ENCODE measurements at regions not wholly inside any gene's neighbourhood (a gene's known extent, or its start where the extent isn't known, plus 50 kb on each side); places are given as distances from the start of the nearest gene placed in this dataset.

DNA sequence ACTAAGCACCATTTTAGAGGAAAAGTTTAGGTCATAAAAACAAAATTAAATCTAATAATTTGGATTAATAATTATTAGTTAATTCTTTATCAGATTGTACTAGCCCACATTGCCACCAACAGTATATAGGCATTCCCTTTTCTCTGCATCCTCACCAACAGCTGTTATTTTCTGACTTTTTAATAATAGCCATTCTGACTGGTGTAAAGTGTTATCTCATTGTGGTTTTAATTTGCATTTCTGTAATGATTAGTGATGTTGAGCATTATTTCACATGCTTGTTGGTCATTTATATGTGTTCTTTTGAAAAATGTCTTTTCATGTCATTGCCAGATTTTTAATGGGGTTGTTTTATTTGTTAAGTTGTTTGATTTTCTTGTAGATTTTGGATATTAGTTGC lies 319.1 kb upstream of the SYNCRIP start:
- H3K27ac ChIP-seq (ENCODE audit: low read depth, low read length) = no peak overlapping the region
- no peak overlapping the region for H3K4me3 Mint-ChIP-seq
- no peak for DNase-seq
- no peaks in the 10 kb centered on the region for H3K27me3 ChIP-seq (ENCODE audit: control insufficient read depth in 2 of 2, insufficient read depth in 2 of 2, low read length in 2 of 2)
- no peak overlapping the region for H3K27ac Mint-ChIP-seq
- H3K36me3 ChIP-seq (ENCODE audit: control insufficient read depth in 2 of 3, insufficient read depth in 3 of 3, low read length in 3 of 3) = no peaks in the 10 kb centered on the region
- peaks cover 0 to 4% (median 0%) of the 10 kb centered on the region in 5 donors for H3K36me3 Mint-ChIP-seq
- H3K9me3 ChIP-seq (ENCODE audit: control insufficient read depth in 2 of 3, low read length in 3 of 3) = peaks cover 0 to 4% (median 0%) of the 10 kb centered on the region in 3 experiments
- ChIA-PET CTCF (no interaction called here), POLR2A (no interaction called here)
- intact Hi-C loops (cut with micrococcal nuclease) = no loop called here
- no peaks in the 10 kb centered on the region for H3K4me1 ChIP-seq (ENCODE audit: control insufficient read depth in 2 of 2, insufficient read depth in 2 of 2, low read length in 2 of 2)
- no peak for ATAC-seq
- peaks cover 0 to 17% (median 0%) of the 10 kb centered on the region in 5 donors for H3K27me3 Mint-ChIP-seq
- no peak overlapping the region for H3K4me3 ChIP-seq (ENCODE audit: low read length)
- H3K9me3 Mint-ChIP-seq = peaks cover 0 to 12% (median 5%) of the 10 kb centered on the region in 11 donors
- H3K4me1 Mint-ChIP-seq = no peaks in the 10 kb centered on the region

DNA sequence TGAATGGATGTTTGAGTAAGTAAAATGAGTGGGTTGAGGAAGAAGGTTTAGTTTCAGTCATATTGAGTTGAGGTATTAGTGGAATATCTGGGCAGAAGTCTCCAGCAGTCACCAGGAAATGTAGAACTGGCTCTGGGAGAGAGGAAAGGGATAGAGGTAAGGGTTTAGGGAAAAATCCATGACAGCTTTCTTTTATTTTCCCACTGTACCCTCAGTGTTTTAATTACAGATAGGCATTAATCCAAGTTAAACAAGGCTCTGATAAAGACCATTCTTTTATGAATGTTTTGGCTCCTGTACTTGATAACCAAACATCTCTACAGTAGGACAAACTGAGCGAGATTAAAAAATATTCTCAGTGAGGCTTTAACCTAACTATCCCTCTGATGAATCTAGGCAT lies 318.4 kb upstream of the SYNCRIP start:
- H3K4me1 ChIP-seq (ENCODE audit: control insufficient read depth in 2 of 2, insufficient read depth in 2 of 2, low read length in 2 of 2) = no peaks in the 10 kb centered on the region
- Mint-ChIP-seq H3K9me3 (peaks cover under 1 to 12% (median 5%) of the 10 kb centered on the region in 11 donors), H3K27ac (no peak overlapping the region), H3K4me1 (no peaks in the 10 kb centered on the region), H3K4me3 (no peak overlapping the region), H3K36me3 (peaks cover 0 to 4% (median 0%) of the 10 kb centered on the region in 5 donors), H3K27me3 (peaks cover 0 to 17% (median 0%) of the 10 kb centered on the region in 5 donors)
- CTCF ChIA-PET = no interaction called here
- peaks cover 0 to 4% (median 0%) of the 10 kb centered on the region in 3 experiments for H3K9me3 ChIP-seq (ENCODE audit: control insufficient read depth in 2 of 3, low read length in 3 of 3)
- DNase-seq = no peak
- no peak overlapping the region for H3K27ac ChIP-seq (ENCODE audit: low read depth, low read length)
- POLR2A ChIA-PET = no interaction called here
- no peaks in the 10 kb centered on the region for H3K36me3 ChIP-seq (ENCODE audit: control insufficient read depth in 2 of 3, insufficient read depth in 3 of 3, low read length in 3 of 3)
- intact Hi-C loops (cut with micrococcal nuclease) = no loop called here
- no peak overlapping the region for H3K4me3 ChIP-seq (ENCODE audit: low read length)
- H3K27me3 ChIP-seq (ENCODE audit: control insufficient read depth in 2 of 2, insufficient read depth in 2 of 2, low read length in 2 of 2) = no peaks in the 10 kb centered on the region
- ATAC-seq = no peak

DNA sequence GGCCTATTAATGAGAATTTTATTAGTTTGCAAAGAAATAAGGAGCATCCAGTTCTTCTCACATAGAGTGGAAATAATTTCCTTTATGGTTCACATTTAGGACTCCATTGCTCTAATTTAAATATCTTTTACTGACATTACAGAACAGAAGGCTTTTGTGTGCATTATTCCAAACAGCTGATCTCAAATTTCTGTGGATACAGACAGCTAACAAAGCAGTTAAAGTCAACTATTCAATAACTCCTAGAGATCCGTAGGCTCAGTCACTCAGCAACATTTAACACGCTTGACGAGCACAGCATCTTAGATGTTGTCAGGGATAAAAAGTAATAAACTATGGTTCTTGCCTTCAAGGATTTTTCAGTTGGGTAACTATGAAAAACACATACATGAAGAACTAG lies 305.8 kb upstream of the SYNCRIP start:
- Mint-ChIP-seq H3K4me3 (no peak overlapping the region), H3K9me3 (peaks cover 0 to 19% (median 12%) of the 10 kb centered on the region in 11 donors), H3K27ac (no peak overlapping the region), H3K4me1 (no peaks in the 10 kb centered on the region), H3K36me3 (peaks cover 0 to 3% (median 0%) of the 10 kb centered on the region in 5 donors), H3K27me3 (peaks cover 0 to 8% (median 0%) of the 10 kb centered on the region in 5 donors)
- DNase-seq = no peak
- Histone ChIP-seq H3K36me3 (ENCODE audit: control insufficient read depth in 2 of 3, insufficient read depth in 3 of 3, low read length in 3 of 3) (no peaks in the 10 kb centered on the region), H3K27ac (ENCODE audit: low read depth, low read length) (no peak overlapping the region), H3K4me1 (ENCODE audit: control insufficient read depth in 2 of 2, insufficient read depth in 2 of 2, low read length in 2 of 2) (no peaks in the 10 kb centered on the region), H3K4me3 (ENCODE audit: low read length) (no peak overlapping the region), H3K9me3 (ENCODE audit: control insufficient read depth in 2 of 3, low read length in 3 of 3) (no peaks in the 10 kb centered on the region), H3K27me3 (ENCODE audit: control insufficient read depth in 2 of 2, insufficient read depth in 2 of 2, low read length in 2 of 2) (no peaks in the 10 kb centered on the region)
- ATAC-seq = no peak
- CTCF ChIA-PET = no interaction called here
- POLR2A ChIA-PET = no interaction called here
- intact Hi-C loops (cut with micrococcal nuclease) = no loop called here

DNA sequence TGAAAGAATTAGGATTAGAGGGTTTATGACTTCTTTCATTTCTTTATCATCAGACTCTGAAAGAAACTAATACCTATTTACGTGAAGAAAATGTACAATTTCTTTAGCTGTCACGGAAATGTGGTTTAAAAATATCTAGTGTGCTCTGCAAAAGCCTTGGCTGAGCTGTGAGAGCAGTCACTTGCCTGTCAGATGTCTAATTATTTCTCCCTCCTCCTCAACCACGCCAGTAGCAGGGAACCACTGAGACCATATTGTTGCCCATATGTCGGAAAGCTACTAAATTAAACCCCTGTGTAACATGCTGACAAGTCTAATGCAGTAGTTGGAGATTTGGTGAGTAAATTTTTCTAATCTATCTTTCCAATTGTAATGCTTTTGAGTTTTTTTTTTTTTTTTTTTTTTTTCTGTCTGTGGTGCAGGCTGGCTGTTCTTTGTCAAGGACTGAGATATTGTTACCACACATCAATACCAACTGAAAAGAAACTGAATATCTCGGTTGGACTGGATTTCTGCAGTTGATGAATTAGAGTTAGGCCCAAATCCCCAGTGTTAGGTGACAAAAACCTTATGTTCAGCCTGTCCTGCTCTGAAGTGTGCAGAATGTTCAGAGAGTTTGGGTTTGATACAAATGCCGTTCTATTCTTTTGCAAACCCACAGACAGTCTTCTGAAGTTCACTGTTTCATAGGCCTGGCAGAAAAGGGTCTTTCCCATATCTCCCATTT lies 302.9 kb upstream of the SYNCRIP start:
- Histone ChIP-seq H3K36me3 (ENCODE audit: control insufficient read depth in 2 of 3, insufficient read depth in 3 of 3, low read length in 3 of 3) (no peaks in the 10 kb centered on the region), H3K27ac (ENCODE audit: low read depth, low read length) (no peak overlapping the region), H3K4me1 (ENCODE audit: control insufficient read depth in 2 of 2, insufficient read depth in 2 of 2, low read length in 2 of 2) (no peaks in the 10 kb centered on the region), H3K4me3 (ENCODE audit: low read length) (no peak overlapping the region), H3K9me3 (ENCODE audit: control insufficient read depth in 2 of 3, low read length in 3 of 3) (no peaks in the 10 kb centered on the region), H3K27me3 (ENCODE audit: control insufficient read depth in 2 of 2, insufficient read depth in 2 of 2, low read length in 2 of 2) (no peaks in the 10 kb centered on the region)
- H3K4me1 Mint-ChIP-seq = no peaks in the 10 kb centered on the region
- ChIA-PET POLR2A (no interaction called here), CTCF (no interaction called here)
- no peaks in the 10 kb centered on the region for H3K36me3 Mint-ChIP-seq
- H3K27ac Mint-ChIP-seq = no peak overlapping the region
- intact Hi-C loops (cut with micrococcal nuclease) = no loop called here
- H3K9me3 Mint-ChIP-seq = peaks cover 0 to 12% (median 5%) of the 10 kb centered on the region in 11 donors
- peaks cover 0 to 8% (median 0%) of the 10 kb centered on the region in 5 donors for H3K27me3 Mint-ChIP-seq
- no peak overlapping the region for H3K4me3 Mint-ChIP-seq
- ATAC-seq = no peak
- no peak for DNase-seq

DNA sequence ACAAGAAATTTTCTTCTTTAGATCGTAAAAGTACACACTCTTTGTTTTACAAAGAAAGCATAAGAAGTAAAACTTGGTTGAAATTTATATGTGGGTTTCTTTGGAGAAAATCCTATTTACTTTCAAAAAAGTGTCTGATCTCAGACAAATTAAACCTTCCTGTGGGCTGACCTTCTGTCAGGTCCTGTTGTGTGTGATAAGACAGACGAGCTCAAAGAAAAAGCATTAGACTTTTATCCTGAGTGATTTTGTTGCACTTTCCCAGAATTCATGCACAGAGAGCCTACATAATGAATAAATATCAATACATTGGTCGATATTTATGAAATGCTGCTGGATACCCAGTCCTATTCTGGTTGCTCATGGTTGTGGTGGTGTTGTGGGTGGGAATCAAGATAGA lies 302.1 kb upstream of the SYNCRIP start:
- Histone ChIP-seq H3K27ac (ENCODE audit: low read depth, low read length) (no peak overlapping the region), H3K9me3 (ENCODE audit: control insufficient read depth in 2 of 3, low read length in 3 of 3) (no peaks in the 10 kb centered on the region), H3K4me1 (ENCODE audit: control insufficient read depth in 2 of 2, insufficient read depth in 2 of 2, low read length in 2 of 2) (no peaks in the 10 kb centered on the region), H3K4me3 (ENCODE audit: low read length) (no peak overlapping the region), H3K27me3 (ENCODE audit: control insufficient read depth in 2 of 2, insufficient read depth in 2 of 2, low read length in 2 of 2) (no peaks in the 10 kb centered on the region), H3K36me3 (ENCODE audit: control insufficient read depth in 2 of 3, insufficient read depth in 3 of 3, low read length in 3 of 3) (no peaks in the 10 kb centered on the region)
- intact Hi-C loops (cut with micrococcal nuclease) = no loop called here
- CTCF ChIA-PET = no interaction called here
- Mint-ChIP-seq H3K36me3 (no peaks in the 10 kb centered on the region), H3K4me1 (no peaks in the 10 kb centered on the region), H3K27ac (no peak overlapping the region), H3K4me3 (no peak overlapping the region), H3K27me3 (peaks cover 0 to 8% (median 0%) of the 10 kb centered on the region in 5 donors), H3K9me3 (peaks cover 0 to 8% (median 0%) of the 10 kb centered on the region in 11 donors)
- no peak for DNase-seq
- ATAC-seq = no peak
- POLR2A ChIA-PET = no interaction called here

DNA sequence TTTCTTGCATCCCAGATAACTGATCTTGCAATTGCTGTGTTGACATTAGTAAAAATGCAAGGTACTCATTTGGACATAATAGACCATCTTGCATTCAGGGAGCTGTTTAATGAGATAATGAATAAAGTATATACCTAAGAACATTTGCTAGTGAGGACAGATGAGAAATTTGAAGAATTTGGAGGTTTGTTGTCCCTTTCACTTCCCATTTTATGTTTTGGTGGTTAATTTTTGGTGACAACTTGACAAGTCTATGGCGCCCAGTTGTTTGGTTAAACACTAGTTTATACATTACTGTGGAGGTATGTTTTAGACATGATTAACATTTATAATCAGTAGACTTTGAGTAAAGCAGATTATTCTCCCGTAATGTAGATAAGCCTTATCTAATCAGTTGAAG lies 300.2 kb upstream of the SYNCRIP start:
- POLR2A ChIA-PET = no interaction called here
- H3K4me1 Mint-ChIP-seq = no peaks in the 10 kb centered on the region

DNA sequence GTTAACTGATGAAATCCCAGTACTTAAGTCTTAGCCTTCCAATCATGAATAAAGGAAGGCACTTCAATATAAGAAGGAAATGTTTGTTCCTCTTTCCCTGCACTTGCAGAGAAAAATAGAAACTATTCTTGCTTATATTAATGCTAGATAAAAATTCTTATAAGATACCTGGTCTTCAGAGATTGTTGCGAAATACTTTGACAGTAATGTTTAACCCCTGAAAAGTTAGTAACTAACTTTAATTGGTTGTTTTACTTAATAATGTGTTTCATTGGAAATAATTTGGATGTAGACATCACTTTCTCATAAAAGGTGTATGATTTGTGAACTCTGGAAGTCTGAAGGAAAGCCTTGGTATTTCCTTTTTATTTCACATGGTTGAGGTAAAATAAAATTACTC lies 294.2 kb upstream of the SYNCRIP start:
- CTCF ChIA-PET = no interaction called here
- ATAC-seq = no peak

More for the DNA sequence above, 300.2 kb upstream of the SYNCRIP start:
- CTCF ChIA-PET = no interaction called here
- DNase-seq = no peak
- Mint-ChIP-seq H3K36me3 (no peaks in the 10 kb centered on the region), H3K27ac (no peak overlapping the region), H3K27me3 (peaks cover 0 to 11% (median 0%) of the 10 kb centered on the region in 5 donors), H3K9me3 (peaks cover 0 to 7% (median under 1%) of the 10 kb centered on the region in 11 donors), H3K4me3 (no peak overlapping the region)
- Histone ChIP-seq H3K4me1 (ENCODE audit: control insufficient read depth in 2 of 2, insufficient read depth in 2 of 2, low read length in 2 of 2) (no peaks in the 10 kb centered on the region), H3K9me3 (ENCODE audit: control insufficient read depth in 2 of 3, low read length in 3 of 3) (no peaks in the 10 kb centered on the region), H3K36me3 (ENCODE audit: control insufficient read depth in 2 of 3, insufficient read depth in 3 of 3, low read length in 3 of 3) (no peaks in the 10 kb centered on the region), H3K27ac (ENCODE audit: low read depth, low read length) (no peak overlapping the region), H3K4me3 (ENCODE audit: low read length) (no peak overlapping the region), H3K27me3 (ENCODE audit: control insufficient read depth in 2 of 2, insufficient read depth in 2 of 2, low read length in 2 of 2) (no peaks in the 10 kb centered on the region)
- intact Hi-C loops (cut with micrococcal nuclease) = no loop called here
- no peak for ATAC-seq

More for the DNA sequence above, 294.2 kb upstream of the SYNCRIP start:
- no peaks in the 10 kb centered on the region for H3K9me3 ChIP-seq (ENCODE audit: control insufficient read depth in 2 of 3, low read length in 3 of 3)
- H3K4me3 ChIP-seq (ENCODE audit: low read length) = no peak overlapping the region
- H3K36me3 Mint-ChIP-seq = peaks cover 0 to 3% (median 0%) of the 10 kb centered on the region in 5 donors
- no peak overlapping the region for H3K4me3 Mint-ChIP-seq
- H3K9me3 Mint-ChIP-seq = peaks cover 2 to 24% (median 11%) of the 10 kb centered on the region in 11 donors
- H3K4me1 ChIP-seq (ENCODE audit: control insufficient read depth in 2 of 2, insufficient read depth in 2 of 2, low read length in 2 of 2) = no peaks in the 10 kb centered on the region
- no peak overlapping the region for H3K27ac Mint-ChIP-seq
- POLR2A ChIA-PET = no interaction called here
- no peak overlapping the region for H3K27ac ChIP-seq (ENCODE audit: low read depth, low read length)
- peaks cover 0 to 2% (median 0%) of the 10 kb centered on the region in 7 donors for H3K4me1 Mint-ChIP-seq
- intact Hi-C loops (cut with micrococcal nuclease) = no loop called here
- H3K36me3 ChIP-seq (ENCODE audit: control insufficient read depth in 2 of 3, insufficient read depth in 3 of 3, low read length in 3 of 3) = no peaks in the 10 kb centered on the region
- DNase-seq = no peak
- H3K27me3 Mint-ChIP-seq = peaks cover 0 to 7% (median 0%) of the 10 kb centered on the region in 5 donors
- no peaks in the 10 kb centered on the region for H3K27me3 ChIP-seq (ENCODE audit: control insufficient read depth in 2 of 2, insufficient read depth in 2 of 2, low read length in 2 of 2)
